Choroid plexus epithelial cell (primary cell): ENCODE measurements at regions not wholly inside any gene's neighbourhood (a gene's known extent, or its start where the extent isn't known, plus 50 kb on each side); places are given as distances from the start of the nearest gene placed in this dataset.

Experiments used
- DNase-seq: peaks from one replicate; pipeline ENCODE4 v3.0.0-alpha.2; 2010; ENCODE audit warnings: low read depth
- H3K4me3 ChIP-seq: 2 replicates; pipeline ENCODE4 v1.5.1; 2011; ENCODE audit warnings: low read depth, mild to moderate bottlenecking, control low read depth, low read length, moderate library complexity
- TF ChIP-seq, protein P1 (sequence below): conservative IDR thresholded peaks from 2 replicates; pipeline ENCODE4 v1.5.1; 2011; ENCODE audit warnings: low read depth, mild to moderate bottlenecking, control low read depth, inconsistent platforms, low read length, moderate library complexity

DNA sequence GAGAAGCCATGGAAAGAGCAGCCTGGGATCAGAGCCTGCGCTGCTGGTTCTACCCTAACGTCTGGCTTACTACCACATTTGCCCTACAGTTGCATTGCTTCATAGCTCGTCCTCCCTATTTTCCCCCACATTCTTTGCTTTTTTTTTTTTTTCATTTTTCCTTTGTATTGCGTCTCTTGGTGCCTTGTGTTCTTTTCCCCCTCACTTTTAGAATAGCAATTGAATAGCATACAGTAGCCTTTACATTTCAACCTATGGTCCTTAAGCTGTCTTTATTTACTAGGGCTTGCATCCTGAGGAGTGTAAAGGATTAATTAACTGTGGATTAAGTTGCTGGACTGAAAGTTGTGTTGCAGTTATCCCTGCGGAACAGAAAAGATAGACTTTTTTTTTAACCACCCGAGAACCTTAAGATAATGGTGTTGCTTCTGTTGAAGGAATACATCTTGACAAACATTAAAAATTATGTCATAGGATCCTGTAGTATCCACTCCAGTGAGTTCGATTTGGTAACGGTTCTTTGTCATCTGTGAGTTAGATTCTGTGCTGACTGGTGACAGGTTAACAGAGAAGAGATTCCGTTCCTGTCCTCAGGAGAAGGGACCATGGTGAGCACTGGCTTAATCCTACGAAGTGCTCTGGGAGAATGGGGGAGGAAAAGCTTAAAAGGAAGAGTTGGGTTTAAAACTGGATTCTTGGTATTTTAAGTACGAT, 417.4 kb upstream of the NAALADL2 start:
- TF ChIP-seq, protein P1, sequence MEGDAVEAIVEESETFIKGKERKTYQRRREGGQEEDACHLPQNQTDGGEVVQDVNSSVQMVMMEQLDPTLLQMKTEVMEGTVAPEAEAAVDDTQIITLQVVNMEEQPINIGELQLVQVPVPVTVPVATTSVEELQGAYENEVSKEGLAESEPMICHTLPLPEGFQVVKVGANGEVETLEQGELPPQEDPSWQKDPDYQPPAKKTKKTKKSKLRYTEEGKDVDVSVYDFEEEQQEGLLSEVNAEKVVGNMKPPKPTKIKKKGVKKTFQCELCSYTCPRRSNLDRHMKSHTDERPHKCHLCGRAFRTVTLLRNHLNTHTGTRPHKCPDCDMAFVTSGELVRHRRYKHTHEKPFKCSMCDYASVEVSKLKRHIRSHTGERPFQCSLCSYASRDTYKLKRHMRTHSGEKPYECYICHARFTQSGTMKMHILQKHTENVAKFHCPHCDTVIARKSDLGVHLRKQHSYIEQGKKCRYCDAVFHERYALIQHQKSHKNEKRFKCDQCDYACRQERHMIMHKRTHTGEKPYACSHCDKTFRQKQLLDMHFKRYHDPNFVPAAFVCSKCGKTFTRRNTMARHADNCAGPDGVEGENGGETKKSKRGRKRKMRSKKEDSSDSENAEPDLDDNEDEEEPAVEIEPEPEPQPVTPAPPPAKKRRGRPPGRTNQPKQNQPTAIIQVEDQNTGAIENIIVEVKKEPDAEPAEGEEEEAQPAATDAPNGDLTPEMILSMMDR = no peak
- peak overlapping the region; percentile 75 for H3K4me3 ChIP-seq
- peak; percentile 27 for DNase-seq

DNA sequence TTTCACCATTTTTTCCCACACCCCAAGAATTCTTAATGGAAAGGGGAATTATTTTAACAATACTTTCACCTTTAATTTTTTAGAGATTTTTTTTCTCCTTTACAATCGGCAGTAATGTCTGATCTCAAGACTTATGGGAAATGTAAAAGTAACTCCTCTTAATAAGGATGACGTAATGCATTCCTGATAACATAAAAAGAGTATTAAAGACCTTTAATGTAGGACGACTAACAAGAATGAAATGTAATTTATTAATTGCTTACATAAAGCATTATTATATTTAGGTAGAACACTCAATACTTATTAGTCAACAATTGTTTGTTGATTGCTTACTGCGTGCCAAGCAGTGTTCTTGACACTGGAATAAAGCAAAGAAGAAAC, 416.8 kb upstream of the NAALADL2 start:
- no peak for DNase-seq
- TF ChIP-seq, protein P1 = no peak
- H3K4me3 ChIP-seq = peak overlapping the region; percentile 75

DNA sequence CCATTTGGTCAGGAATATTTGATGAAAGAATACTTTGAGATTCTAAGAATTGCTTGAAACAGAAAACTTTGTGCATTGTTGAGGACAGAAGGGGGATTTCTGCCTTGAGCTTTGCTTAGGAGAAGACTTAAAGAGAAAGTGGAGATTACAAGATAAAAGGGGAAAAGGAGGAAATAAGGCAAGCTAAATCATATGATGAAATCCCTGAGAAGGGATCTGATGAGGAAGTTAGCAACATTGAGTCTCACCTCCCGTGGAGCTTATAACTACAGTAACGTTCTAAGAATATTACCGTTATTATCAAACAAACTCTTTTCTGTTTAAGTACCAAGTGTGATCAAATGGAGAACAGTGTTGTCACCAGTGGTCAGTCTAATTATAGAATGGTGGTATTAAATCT, 414.7 kb upstream of the NAALADL2 start:
- no peak overlapping the region for H3K4me3 ChIP-seq
- TF ChIP-seq, protein P1 = no peak
- DNase-seq = no peak

DNA sequence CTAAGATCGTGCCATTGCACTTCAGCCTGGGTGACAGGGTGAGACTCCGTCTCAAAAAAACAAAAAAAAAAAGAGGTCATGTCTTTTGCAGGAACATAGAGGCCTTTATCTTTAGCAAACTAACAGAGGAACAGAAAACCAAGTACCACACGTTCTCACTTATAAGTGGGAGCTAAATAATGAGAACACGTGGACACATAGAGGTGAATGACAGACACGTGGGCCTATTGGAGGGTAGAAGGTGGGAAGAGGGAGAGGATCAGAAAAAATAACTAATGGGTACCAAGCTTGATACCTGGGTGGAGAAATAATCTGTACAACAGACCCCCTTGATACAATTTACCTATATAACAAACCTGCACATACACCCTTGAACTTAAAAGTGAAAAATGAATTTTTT, 401.4 kb upstream of the NAALADL2 start:
- no peak overlapping the region for H3K4me3 ChIP-seq
- DNase-seq = no peak
- TF ChIP-seq, protein P1 = no peak

DNA sequence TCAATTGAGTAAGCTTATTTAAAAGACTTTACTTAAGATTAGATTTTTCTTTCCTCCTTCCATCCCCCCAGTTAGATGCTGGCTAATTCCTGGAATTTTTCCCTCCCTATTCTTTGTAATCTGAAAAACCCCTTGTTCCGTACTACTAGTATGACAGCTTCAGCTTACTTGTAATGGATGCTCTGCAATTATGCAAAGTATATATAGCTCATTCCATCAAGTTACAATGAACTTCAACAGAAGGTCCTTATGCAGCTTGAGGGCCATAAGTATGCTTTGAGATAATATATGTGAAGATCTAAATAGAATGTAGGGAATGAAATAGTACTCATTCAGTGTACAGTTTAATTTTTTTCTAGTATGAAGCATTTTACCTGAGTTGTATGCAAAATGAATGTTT, 398.3 kb upstream of the NAALADL2 start:
- DNase-seq = no peak
- TF ChIP-seq, protein P1 = no peak
- H3K4me3 ChIP-seq = no peak overlapping the region

DNA sequence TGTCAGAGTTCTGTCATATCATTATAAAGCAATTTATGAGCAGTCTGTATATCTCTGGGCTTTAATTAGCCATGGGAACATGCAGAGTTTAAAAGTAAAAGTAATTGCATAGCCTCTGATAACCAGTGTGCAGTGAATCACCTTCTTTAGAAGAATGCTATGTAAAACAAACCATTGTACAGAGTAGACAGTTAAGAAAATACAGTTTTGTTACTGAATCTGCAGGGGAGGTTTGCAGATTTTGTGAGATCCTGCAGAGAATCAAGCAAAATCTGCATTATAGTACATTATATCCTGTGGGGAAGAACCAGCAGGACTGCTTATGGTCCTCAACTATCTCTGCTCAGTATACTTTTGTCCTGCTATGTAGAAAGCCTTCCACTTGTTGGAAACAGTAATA, 396.2 kb upstream of the NAALADL2 start:
- peak; percentile 11 for DNase-seq
- TF ChIP-seq, protein P1 = no peak
- no peak overlapping the region for H3K4me3 ChIP-seq

DNA sequence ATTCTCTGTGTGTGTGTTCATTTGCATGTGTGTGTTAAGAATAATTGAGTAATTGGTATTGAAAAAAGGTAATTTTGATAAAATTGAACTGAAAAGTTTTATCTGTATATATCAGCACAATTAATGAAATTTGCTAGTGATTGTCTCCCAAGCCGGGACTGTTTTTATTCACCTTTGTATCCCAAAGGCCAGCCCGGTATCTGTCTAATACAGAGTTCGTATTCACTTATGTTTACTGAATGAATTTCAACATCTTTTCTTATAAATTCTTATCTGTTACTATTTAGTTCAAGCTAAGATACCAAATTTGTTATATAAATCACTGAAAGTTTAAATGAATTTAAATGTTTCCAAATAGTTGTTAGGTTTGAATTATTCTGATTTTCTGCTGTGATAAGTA, 394.0 kb upstream of the NAALADL2 start:
- TF ChIP-seq, protein P1 = no peak
- no peak overlapping the region for H3K4me3 ChIP-seq
- DNase-seq = no peak
